GM19452 (cell line): ENCODE measurements at regions not wholly inside any gene's neighbourhood (a gene's known extent, or its start where the extent isn't known, plus 50 kb on each side); places are given as distances from the start of the nearest gene placed in this dataset.
A peak's percentile ranks its signal among the peaks of the same experiment; 100 is the strongest.

ENCODE experiments used
- ATAC-seq: cut with Tn5 transposase; IDR thresholded peaks from one replicate; pipeline ENCODE4 v1.9.1; 2021; ENCODE audit not compliant: unreplicated experiment

- ATAC-seq: no peak
These were observed 517.5 kb downstream of the EFNA5 start for GRCh38 chr5:107153283-107153682.

GRCh38 chr5:107149243-107150005, 521.3 kb downstream of the EFNA5 start:
- peak; percentile 91 for ATAC-seq

GRCh38 chr5:107147589-107147988, 523.1 kb downstream of the EFNA5 start:
- ATAC-seq: no peak

GRCh38 chr5:107146901-107147300, 523.8 kb downstream of the EFNA5 start:
- ATAC-seq: no peak

- no peak for ATAC-seq
These were observed 535.3 kb downstream of the EFNA5 start for GRCh38 chr5:107135391-107135790.

- ATAC-seq: no peak
These were observed 535.8 kb downstream of the EFNA5 start for GRCh38 chr5:107134931-107135330.

- no peak for ATAC-seq
These were observed 541.7 kb downstream of the EFNA5 start for GRCh38 chr5:107129051-107129450.

- ATAC-seq: no peak
These were observed 542.9 kb downstream of the EFNA5 start for GRCh38 chr5:107127878-107128277.

GRCh38 chr5:107126341-107126740, 544.4 kb downstream of the EFNA5 start:
- no peak for ATAC-seq

- ATAC-seq: no peak
These were observed 546.4 kb downstream of the EFNA5 start for GRCh38 chr5:107124376-107124775.

GRCh38 chr5:107123014-107123413, 547.7 kb downstream of the EFNA5 start:
- no peak for ATAC-seq

GRCh38 chr5:107121793-107122519, 548.8 kb downstream of the EFNA5 start:
- ATAC-seq: no peak

GRCh38 chr5:107119656-107120055, 551.1 kb downstream of the EFNA5 start:
- ATAC-seq: no peak

- no peak for ATAC-seq
These were observed 552.3 kb downstream of the EFNA5 start for GRCh38 chr5:107118184-107119019.

- no peak for ATAC-seq
These were observed 558.5 kb downstream of the EFNA5 start for GRCh38 chr5:107112216-107112615.

GRCh38 chr5:107104040-107104995, 566.4 kb downstream of the EFNA5 start:
- peak; percentile 84 for ATAC-seq

- ATAC-seq: no peak
These were observed 567.2 kb downstream of the EFNA5 start for GRCh38 chr5:107103522-107103921.

- no peak for ATAC-seq
These were observed 570.6 kb downstream of the EFNA5 start for GRCh38 chr5:107100121-107100520.

- no peak for ATAC-seq
These were observed 571.2 kb downstream of the EFNA5 start for GRCh38 chr5:107099506-107099905.

- ATAC-seq: no peak
These were observed 578.0 kb downstream of the EFNA5 start for GRCh38 chr5:107092695-107093094.
